ENCODE measurements at regions not wholly inside any gene's neighbourhood (a gene's known extent, or its start where the extent isn't known, plus 50 kb on each side); places are given as distances from the start of the nearest gene placed in this dataset.

DNA sequence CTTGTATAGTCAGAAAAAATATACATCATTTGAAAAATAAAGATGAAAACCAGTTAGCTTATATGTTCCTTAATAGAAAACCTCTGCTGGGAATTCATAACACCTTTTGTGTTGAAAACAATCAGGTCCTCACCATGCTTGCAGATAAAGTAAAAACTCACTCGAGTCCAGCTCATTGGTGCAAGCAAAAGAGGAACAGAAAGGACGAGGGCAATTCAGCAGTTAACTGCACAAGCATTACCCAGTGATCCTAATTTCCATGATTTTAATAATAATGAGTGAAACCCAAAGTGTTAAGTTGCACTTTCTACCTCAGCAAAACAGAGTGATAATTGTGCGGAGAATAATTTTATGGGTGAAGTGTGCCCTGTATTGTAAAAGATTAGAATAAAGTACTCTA, 839.9 kb downstream of the BCL11A start:
- DNase-seq (ENCODE audit: low read depth in 4 of 4, low spot score in 3 of 4), result no peak

DNA sequence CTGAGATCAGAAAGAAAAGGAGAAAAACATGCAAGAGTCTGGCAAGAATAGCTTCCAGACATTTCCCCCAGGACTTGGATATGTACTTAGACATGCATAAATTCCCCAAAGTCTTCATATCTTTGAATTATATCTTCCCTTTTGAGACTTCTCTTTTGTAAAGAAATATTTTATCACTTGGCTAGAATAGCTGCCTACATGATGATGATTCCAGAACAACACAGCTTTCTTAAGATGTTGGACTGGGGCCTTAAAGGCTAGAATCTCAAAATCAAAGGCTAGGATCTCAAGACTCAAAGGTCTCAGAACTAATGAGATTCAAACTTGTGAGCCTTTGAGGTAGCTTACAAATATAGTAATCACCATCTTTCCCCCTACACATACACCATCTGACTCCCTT, 842.3 kb downstream of the BCL11A start:
- DNase-seq (ENCODE audit: low read depth in 4 of 4, low spot score in 3 of 4), result no peak

DNA sequence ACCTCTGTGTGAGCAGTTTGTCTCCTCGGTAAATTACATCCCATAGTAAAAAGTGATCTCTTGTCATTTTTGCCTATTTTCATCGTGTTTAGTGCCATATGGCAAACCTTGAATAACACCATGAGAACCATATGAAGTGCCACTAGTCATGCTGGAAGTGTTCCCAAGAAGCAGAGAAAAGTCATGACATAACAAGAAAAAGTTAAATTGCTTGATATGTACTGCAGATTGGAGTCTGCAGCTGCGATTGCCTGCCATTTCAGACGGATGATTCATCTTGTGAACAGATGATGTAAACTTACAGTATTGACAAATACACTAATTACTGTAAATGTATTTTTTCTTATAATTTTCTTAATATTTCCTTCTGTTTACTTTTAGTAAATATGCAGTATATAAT, 846.7 kb downstream of the BCL11A start:
- DNase-seq (ENCODE audit: low read depth in 4 of 4, low spot score in 3 of 4), result no peak

DNA sequence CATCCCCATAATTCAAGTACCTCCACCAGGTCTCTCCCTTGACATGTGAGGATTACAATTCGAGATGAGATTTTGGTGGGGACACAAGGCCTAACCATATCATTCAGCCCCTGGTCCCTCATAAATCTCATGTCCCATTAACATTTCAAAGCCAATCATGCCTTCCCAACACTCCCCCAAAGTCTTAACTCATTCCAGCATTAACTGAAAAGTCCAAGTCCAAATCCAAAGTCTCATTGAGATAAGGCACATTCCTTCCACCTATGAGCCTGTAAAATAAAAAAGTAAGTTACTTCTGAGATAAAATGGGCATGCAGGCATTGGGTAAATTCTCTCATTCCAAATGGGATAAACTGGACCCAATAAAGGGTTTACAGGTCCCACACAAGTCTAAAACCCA, 849.7 kb downstream of the BCL11A start:
- DNase-seq (ENCODE audit: low read depth in 4 of 4, low spot score in 3 of 4), result no peak

DNA sequence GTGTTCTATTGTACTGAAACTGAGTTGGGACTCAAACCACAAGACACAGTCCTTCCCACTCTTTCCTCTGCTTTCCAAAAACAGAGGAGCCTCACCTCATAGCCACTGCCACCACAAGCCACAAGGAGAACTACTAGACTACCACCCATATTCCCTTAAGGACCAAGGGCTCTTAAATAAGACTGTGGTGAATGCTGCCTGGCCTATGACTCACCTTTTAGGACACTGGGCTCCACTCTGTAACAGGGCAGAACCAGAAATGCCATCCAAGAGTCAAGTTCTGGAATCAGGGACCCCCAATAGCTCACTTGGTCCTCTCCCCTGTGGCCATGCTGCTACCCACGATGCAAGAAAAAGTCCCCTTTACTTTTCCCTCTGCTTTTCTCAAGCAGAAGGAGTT, 851.4 kb downstream of the BCL11A start:
- DNase-seq (ENCODE audit: low read depth in 4 of 4, low spot score in 3 of 4), result no peak

DNA sequence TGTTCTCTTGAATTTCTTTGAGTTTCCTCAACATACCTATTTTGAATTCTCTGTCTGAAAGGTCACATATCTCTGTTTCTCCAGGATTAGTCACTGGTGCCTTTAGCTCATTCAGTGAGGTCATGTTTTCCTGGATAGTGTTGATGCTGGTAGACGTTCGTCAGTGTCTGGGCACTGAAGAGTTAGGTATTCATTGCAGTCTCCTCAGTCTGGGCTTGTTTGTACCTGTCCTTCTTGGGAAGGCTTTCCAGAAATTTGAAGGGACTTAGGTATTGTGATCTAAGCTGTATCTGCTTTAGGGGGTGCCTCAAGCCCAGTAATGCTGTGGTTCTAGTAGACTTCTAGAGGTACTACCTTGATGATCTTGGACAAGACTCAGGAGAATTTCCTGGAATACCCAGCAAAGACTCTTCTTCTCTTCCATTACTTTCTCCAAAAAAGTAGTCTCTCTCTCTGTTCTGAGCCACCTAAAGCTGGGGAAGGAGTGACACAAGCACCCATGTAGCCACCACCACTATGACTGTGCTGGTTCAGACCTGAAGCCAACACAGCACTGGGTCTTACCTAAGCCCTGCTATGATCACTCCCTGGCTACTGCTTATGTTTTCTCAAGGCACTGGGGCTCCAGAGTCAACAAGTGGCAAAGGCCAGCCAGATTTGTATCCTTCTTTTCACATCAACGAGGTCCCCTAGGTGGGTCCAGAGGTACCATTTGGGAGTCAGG, 852.0 kb downstream of the BCL11A start:
- DNase-seq (ENCODE audit: low read depth in 4 of 4, low spot score in 3 of 4), result no peak

DNA sequence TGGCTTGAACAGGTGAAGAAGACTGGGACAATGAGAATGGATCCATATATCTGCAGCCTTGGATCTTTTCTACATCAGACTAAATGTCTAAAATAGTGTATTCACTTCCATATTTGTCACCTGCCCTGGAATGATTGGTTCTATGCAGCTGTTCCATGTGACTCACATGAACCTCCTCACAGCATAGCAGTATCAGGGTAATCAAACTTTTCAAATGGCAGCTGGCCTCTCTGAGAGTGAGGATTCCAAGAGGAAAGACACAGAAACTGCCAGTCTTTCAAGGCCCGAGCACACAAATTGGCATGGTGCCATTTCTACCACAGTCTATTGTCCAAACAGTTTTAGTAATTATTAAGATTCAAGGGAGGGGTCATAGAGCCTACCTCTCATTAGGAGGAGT, 859.3 kb downstream of the BCL11A start:
- DNase-seq (ENCODE audit: low read depth in 4 of 4, low spot score in 3 of 4), result no peak

DNA sequence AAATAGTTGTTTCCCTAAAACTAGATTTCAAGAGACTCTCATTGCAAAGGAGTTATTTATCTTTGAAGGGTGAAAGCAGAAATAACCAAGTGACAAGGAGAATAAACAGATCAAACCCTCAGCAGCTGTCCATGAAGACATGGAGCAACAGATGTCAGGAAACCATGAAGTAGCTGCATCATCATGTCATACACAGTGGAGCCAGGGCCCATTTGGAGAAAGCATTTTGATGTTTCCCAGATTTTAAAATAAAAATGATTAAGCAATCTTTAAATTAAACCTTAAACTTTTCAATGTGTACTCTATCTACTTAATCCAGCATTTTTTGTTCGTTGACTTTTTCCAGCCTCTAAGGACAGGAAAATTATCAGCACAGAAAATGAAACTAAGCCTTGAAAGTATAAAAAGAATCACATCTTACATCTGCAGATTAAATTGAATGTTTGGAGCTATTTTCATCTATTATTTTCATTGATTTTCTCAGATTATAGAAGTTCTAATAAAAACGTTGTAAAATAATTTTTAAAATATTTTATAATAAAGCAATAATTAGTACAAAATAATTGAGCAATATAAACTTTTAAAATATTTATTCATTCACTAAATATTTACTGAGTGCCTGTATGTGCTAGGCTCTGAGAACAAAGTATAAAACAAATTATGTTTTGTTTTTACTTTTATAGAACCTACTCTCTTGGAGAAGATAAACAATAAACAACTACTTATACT, 860.1 kb downstream of the BCL11A start:
- no peak for DNase-seq (ENCODE audit: low read depth in 4 of 4, low spot score in 3 of 4)

DNA sequence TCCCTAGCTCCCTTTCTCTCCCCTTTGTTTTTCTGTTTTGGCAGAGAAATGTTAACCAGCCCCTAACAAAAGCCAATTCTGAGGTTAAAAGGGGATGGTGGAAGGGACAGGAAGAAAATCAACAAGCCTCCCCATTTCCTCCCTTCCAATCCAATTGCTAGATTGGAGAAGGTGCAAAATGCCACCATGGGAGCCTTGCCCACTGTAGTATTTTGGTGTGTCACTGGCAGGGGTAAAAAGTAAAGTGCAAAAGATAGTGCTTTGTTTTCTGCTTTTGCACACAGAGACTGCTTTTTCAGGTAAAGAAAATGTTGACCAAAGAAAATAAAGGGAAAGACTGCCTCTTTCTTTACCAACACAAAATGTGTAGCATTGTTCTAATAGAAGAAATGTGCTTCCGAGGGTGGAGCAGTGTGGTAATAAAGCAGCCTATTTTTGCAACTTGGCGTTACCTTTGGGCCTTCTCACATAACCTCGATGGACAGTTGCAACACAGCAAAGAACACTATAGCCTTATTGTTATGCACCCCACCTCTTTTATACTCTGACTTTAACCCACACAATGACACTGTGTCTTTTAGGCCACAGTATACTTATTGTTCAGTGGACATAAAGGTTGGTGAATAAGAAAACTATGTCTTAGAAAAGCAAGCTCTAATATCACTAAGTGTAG, 861.8 kb downstream of the BCL11A start:
- no peak for DNase-seq (ENCODE audit: low read depth in 4 of 4, low spot score in 3 of 4)

DNA sequence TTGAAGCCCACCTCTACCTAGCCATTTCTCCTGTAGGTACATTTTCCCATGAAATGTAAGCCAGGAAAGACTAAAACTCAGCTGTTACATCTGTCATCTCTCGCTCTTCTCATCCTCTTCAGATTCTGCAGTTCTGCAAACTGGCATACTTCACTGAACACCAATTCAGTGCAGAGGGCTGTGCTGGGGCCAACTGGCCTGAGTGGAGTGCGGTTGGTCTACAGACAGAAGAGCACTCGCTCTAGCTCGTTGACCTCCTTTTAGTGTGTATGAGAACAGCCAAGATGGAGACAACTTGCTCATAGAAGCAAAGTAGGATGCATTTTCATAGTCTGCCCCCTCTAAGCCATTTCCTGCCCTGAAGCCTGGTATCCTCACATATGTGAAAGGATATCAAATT, 862.6 kb downstream of the BCL11A start:
- DNase-seq (ENCODE audit: low read depth in 4 of 4, low spot score in 3 of 4), result no peak

DNA sequence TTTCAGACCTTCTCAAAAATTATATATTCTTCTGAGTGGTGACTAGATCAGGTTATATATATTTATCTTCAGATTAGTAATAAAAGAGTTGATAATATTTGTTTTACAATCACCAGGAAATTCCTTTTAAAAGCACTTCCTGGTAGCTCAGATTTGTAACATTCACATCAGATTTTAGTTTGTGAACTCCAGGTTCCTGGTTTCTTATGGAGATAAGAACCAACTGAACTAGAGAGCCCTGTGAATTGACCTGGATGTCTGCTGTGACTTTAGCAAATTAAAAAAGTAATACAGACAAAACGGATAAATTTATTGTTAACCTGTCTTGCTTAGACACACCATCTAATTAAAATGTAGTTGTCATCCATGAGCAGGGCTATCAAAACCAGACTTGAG, 868.7 kb downstream of the BCL11A start:
- no peak for DNase-seq (ENCODE audit: low read depth in 4 of 4, low spot score in 3 of 4)

DNA sequence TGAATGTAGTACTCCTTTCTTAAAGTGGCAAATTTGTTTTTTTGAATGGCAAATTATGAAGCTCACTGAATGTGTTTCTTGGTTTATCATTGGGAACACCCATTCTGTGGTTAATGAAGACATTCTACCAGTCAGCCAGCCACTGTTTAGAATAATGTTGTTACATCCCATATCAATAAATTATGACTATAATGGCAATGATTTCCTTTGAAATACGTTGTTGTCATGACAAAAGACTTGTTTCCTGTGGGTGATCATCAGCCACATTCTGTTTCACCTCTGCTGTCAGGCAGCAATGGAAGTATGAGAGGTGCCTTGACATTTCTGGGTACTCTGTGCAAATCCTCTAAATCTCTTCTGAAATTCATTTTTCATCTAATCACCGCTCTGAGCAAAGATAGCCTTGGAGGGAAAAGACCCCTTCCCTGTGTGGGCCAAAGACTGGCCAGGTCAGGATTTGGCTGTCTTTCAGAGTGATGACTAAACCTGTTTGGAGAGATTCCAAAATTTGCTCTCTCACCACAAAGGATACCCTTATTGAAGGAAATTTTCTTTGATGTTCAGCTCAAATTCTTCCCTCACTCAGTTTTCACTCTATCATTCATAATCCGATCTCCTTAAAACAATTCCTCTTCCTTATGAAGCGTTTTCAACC, 869.2 kb downstream of the BCL11A start:
- DNase-seq (ENCODE audit: low read depth in 4 of 4, low spot score in 3 of 4), result no peak

DNA sequence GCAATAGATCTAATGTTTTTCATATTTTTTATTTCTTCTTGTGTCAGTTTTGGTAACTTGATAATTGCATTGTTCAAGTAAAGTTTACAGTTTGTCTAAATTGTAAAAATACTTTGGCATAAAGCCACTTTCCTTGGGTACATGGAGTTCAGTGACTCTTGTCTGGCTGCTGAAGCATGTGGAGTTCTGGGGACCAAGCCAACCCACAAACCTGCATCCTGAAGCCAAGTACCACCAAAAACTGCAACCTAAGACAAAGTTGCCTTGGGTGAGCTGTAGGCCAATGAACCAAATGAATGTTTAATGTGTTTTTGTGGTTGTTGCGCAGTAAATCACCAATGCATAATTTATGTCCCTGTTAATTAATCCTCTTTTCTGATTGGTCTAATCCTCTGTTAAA, 872.6 kb downstream of the BCL11A start:
- no peak for DNase-seq (ENCODE audit: low read depth in 4 of 4, low spot score in 3 of 4)

DNA sequence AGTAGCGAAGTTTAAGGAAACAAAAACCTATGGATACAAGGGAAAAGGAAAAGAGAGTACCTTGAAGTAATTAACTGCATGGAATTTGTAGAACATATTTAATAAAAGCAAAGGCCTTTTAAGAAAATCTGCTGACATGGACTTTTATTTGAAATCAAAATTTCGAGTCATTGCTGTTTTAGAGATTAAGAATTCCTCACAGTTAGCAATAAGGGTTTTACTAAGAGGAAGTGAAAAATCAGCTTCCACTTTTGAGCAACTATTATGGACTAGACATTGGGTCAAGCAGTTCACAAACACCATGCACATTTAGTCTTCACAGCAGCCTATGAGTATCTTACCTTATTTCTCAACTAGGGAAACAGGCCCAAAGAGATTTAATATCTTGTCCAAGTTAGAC, 876.3 kb downstream of the BCL11A start:
- DNase-seq (ENCODE audit: low read depth in 4 of 4, low spot score in 3 of 4), result no peak

DNA sequence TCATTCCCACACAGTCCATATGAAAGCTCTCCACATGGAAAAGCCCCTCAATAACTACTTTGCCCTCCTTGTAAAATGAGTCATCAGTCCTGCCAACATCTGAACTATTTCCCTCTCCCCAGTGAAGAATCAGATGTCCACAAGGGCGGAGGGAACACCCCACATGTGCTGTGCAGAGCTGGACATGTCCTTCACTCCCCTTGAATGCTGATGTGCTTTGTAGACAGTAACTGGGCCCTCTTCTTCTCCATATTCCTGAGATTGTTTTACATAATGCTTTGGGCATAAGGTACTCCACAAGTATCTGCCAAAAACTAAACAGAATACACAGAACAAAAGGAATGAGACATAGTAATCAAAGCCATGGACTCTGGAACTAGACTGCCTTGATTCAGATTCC, 879.4 kb downstream of the BCL11A start:
- DNase-seq (ENCODE audit: low read depth in 4 of 4, low spot score in 3 of 4), result no peak

DNA sequence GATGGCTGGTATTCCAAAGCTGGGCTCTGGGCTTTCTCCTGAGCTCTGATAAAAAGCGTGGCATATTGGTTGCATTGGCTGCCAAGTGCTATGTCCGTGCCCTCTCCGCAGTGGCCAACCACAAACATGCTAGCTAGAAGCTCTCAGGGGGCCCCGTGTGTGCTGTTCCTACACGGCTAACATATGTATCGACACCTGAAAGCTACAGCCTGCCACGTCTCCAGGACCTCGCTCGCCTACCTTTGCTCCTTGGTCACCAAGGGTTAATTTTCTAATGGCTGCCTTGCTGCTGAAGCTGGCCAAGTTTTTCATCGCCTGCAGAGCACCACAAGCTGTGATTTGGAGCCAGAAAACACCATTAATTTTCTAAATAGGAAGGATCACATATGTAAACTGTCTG, 888.4 kb downstream of the BCL11A start:
- DNase-seq (ENCODE audit: low read depth in 4 of 4, low spot score in 3 of 4), result no peak

DNA sequence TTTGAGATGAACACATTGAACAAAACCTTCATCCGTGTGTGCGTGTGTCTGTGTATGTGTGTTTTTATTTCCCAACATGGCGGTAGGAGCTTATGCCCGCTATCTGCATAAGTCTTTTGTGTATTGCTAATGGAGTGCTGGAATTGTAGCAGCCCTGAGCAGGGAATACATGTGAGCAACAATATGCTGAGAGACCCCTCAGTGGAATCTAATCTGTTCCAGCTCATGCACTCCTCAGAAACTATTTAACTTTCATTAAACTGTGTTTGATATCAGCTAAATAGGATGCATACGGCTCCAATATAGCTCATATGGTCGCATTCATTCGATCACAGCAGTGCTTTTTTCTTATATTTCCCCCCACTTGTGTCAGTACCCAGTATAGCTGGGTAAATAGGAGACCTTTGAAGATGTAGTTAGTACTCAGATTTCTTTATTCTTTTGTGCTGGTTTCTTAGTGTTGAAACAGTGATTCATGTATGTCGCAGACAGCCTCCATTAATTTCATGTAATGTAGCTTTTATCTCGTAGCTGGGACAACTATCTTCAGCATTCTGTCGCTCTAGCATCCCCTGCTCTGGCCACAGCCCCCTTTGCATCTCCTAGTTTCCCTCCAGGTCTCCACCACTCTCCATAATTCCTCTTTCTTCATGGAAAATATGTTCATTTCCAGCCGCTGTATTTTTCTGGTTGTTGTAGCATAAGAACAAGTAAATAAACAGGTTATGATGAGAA, 891.2 kb downstream of the BCL11A start:
- DNase-seq (ENCODE audit: low read depth in 4 of 4, low spot score in 3 of 4), result no peak

DNA sequence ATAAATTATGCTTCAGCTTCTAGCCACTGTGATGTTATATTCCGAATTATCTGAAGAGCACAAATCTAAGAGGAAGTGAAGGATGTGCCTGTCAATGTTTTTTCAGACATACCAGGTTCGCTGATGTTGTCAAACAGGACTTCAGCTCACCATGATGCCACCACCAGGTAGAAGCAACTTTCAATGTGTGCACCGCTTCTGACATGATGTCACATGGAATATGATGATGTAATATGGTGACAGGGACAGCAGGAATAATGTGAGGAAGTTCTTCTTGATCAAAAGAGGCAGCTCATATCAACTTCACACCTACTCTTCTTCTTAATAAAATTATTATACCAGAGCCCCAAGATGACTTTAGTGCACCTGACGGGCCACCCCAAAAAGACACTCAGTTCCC, 893.2 kb downstream of the BCL11A start:
- DNase-seq (ENCODE audit: low read depth in 4 of 4, low spot score in 3 of 4), result no peak

DNA sequence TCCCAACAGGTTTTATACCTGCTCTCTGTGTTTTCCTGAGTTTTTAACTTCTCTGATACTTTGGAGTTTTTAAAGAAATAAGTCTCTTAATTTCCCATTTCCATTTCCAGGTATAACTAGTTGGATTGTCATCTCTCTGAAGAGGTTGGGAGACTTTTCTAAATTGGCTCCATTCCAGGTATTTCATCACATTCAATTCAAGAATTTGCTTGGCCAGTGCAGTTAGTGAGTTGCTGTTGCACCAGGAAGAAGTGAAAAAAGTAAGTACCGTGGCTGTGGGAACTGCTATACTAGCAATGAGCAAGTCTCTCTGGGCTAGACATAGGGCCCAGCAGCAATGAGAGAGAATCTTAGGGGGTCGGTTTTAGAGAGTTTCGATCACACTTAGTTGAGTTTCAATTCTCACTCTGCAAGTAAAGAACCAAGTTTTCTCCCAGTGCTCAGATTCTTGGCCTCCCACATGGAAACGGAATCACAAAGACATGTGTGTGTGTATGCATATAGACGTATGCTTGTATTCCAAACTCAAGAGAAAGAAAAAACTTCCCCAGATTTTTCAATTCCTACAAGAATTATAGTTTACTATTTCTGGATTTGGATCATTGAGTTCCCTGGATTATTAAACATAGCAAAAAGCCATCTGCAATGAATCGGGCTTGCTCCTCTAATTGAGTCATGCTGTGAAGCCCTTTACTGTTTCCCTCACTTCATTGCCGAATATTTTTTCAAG, 894.4 kb downstream of the BCL11A start:
- no peak for DNase-seq (ENCODE audit: low read depth in 4 of 4, low spot score in 3 of 4)

DNA sequence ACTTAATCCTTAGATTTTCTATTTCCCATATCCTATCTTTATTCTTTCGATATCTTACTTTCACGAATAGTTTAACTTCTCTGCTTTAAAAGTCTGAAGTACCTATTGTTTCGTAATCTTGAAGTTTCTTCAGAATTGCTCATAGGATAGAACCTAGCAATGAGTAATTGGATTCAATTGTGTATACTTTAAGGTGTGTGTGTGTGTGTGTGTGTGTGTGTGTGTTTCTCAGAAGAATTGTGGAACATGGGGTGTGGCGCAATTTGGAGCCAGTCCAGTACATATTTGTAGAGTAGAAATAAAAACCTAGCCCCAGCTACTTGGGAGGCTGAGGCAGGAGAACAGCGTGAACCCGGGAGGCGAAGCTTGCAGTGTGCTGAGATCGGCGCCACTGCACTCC, 897.6 kb downstream of the BCL11A start:
- DNase-seq (ENCODE audit: low read depth in 4 of 4, low spot score in 3 of 4), result no peak

All from right renal pelvis (tissue), 4 donors.